ENCODE measurements at regions not wholly inside any gene's neighbourhood (a gene's known extent, or its start where the extent isn't known, plus 50 kb on each side); places are given as distances from the start of the nearest gene placed in this dataset.

GRCh38 chr7:81370822-81371221 is 399.0 kb downstream of the HGF start:
- no peak overlapping the region for H2BK15ac ChIP-seq (ENCODE audit: low read length)
- no peak overlapping the region for H2AK5ac ChIP-seq (ENCODE audit: low read depth, low read length)
- no peak overlapping the region for H2BK5ac ChIP-seq (ENCODE audit: low read length)
- WGBS, 2 donors (ENCODE audit: extremely low coverage in 2 of 2, insufficient read length in 2 of 2, insufficient replicate concordance in 1 of 2): no CpG with 5 or more reads among the region's 1 CpG
- H3K36me3 ChIP-seq (replicated peaks in 1 of 2; ENCODE audit: control insufficient read depth in 2 of 2, insufficient read depth in 2 of 2, low read length in 2 of 2): no peaks in the 10 kb centered on the region
- H2BK120ac ChIP-seq (ENCODE audit: low read depth, low read length): no peak overlapping the region
- no peak overlapping the region for H4K91ac ChIP-seq (ENCODE audit: low read depth, low read length, poor library complexity)
- H3K79me1 ChIP-seq (ENCODE audit: low read depth, low read length): no peaks in the 10 kb centered on the region
- no peak for DNase-seq (ENCODE audit: low spot score)
- H3K27ac ChIP-seq (replicated peaks; ENCODE audit: low read length): no peak overlapping the region
- H2BK12ac ChIP-seq (ENCODE audit: low read length): no peak overlapping the region
- no peak overlapping the region for H3K4me2 ChIP-seq (ENCODE audit: insufficient read depth, low read length, poor library complexity, severe bottlenecking)
- no peak overlapping the region for H2AFZ ChIP-seq (ENCODE audit: low read length)
- no peak overlapping the region for H3K4ac ChIP-seq (ENCODE audit: low read length)
- H3K4me3 ChIP-seq (ENCODE audit: low read length in 2 of 2): no peak overlapping the region
- no peaks in the 10 kb centered on the region for H3K9me3 ChIP-seq (replicated peaks in 1 of 2; ENCODE audit: control insufficient read depth in 2 of 2, insufficient read depth in 1 of 2, low read depth in 1 of 2, low read length in 2 of 2)
- H4K8ac ChIP-seq (ENCODE audit: low read depth, low read length): no peak overlapping the region
- H3K9ac ChIP-seq (ENCODE audit: low read depth, low read length, poor library complexity): no peak overlapping the region
- H3K4me1 ChIP-seq (ENCODE audit: control insufficient read depth in 2 of 2, insufficient read depth in 1 of 2, low read depth in 1 of 2, low read length in 2 of 2): no peaks in the 10 kb centered on the region
- H3K18ac ChIP-seq (ENCODE audit: low read length): no peak overlapping the region
- no peak overlapping the region for H3K14ac ChIP-seq (ENCODE audit: low read length)
- no peaks in the 10 kb centered on the region for H3K27me3 ChIP-seq (ENCODE audit: control insufficient read depth in 3 of 3, insufficient read depth in 3 of 3, low read depth in 1 of 3, low read length in 3 of 3)
- no peak overlapping the region for H3K23ac ChIP-seq (ENCODE audit: low read depth, low read length, poor library complexity)

GRCh38 chr7:81367326-81367931 is 402.4 kb downstream of the HGF start:
- no peak overlapping the region for H2AFZ ChIP-seq (ENCODE audit: low read length)
- no CpG with 5 or more reads among the region's 3 CpGs for WGBS, 2 donors (ENCODE audit: extremely low coverage in 2 of 2, insufficient read length in 2 of 2, insufficient replicate concordance in 1 of 2)

DNA sequence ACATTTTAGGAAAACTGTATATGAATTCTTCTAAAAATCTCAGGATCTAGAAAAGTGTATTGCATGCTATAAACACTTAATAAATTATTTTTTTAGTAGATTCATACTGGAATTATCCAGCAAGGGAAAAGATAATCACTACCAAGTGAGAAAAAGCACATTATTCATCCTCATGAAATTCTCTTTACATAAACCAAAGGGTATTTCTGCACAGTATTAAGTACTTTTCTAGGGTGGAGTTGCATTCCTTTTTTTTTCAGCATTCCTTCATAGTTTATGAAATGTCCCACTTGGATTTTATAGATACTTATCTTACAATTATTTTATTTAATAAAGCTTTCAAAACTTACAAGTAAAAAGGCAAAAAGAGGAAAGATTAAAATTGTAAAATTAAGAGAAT is 403.3 kb downstream of the HGF start:
- Histone ChIP-seq H2AFZ (ENCODE audit: low read length) (no peak overlapping the region), H2BK5ac (ENCODE audit: low read length) (no peak overlapping the region), H3K9me3 (replicated peaks in 1 of 2; ENCODE audit: control insufficient read depth in 2 of 2, insufficient read depth in 1 of 2, low read depth in 1 of 2, low read length in 2 of 2) (no peaks in the 10 kb centered on the region), H3K79me1 (ENCODE audit: low read depth, low read length) (no peaks in the 10 kb centered on the region), H2BK15ac (ENCODE audit: low read length) (no peak overlapping the region), H2AK5ac (ENCODE audit: low read depth, low read length) (no peak overlapping the region), H2BK120ac (ENCODE audit: low read depth, low read length) (no peak overlapping the region), H3K36me3 (replicated peaks in 1 of 2; ENCODE audit: control insufficient read depth in 2 of 2, insufficient read depth in 2 of 2, low read length in 2 of 2) (no peaks in the 10 kb centered on the region), H3K27ac (replicated peaks; ENCODE audit: low read length) (no peak overlapping the region), H3K9ac (ENCODE audit: low read depth, low read length, poor library complexity) (no peak overlapping the region), H3K4me3 (ENCODE audit: low read length in 2 of 2) (no peak overlapping the region), H3K23ac (ENCODE audit: low read depth, low read length, poor library complexity) (no peak overlapping the region), H3K27me3 (ENCODE audit: control insufficient read depth in 3 of 3, insufficient read depth in 3 of 3, low read depth in 1 of 3, low read length in 3 of 3) (no peaks in the 10 kb centered on the region), H3K4me2 (ENCODE audit: insufficient read depth, low read length, poor library complexity, severe bottlenecking) (no peak overlapping the region), H3K18ac (ENCODE audit: low read length) (no peak overlapping the region), H3K14ac (ENCODE audit: low read length) (no peak overlapping the region), H3K4ac (ENCODE audit: low read length) (no peak overlapping the region), H4K91ac (ENCODE audit: low read depth, low read length, poor library complexity) (no peak overlapping the region), H2BK12ac (ENCODE audit: low read length) (no peak overlapping the region), H3K4me1 (ENCODE audit: control insufficient read depth in 2 of 2, insufficient read depth in 1 of 2, low read depth in 1 of 2, low read length in 2 of 2) (no peaks in the 10 kb centered on the region), H4K8ac (ENCODE audit: low read depth, low read length) (no peak overlapping the region)
- DNase-seq (ENCODE audit: low spot score): no peak

More at GRCh38 chr7:81367326-81367931, 402.4 kb downstream of the HGF start:
- Histone ChIP-seq H3K14ac (ENCODE audit: low read length) (no peak overlapping the region), H3K79me1 (ENCODE audit: low read depth, low read length) (no peaks in the 10 kb centered on the region), H3K18ac (ENCODE audit: low read length) (no peak overlapping the region), H3K23ac (ENCODE audit: low read depth, low read length, poor library complexity) (no peak overlapping the region), H2BK120ac (ENCODE audit: low read depth, low read length) (no peak overlapping the region), H3K4me3 (ENCODE audit: low read length in 2 of 2) (no peak overlapping the region), H3K27ac (replicated peaks; ENCODE audit: low read length) (no peak overlapping the region), H3K36me3 (replicated peaks in 1 of 2; ENCODE audit: control insufficient read depth in 2 of 2, insufficient read depth in 2 of 2, low read length in 2 of 2) (no peaks in the 10 kb centered on the region), H4K91ac (ENCODE audit: low read depth, low read length, poor library complexity) (no peak overlapping the region), H2BK5ac (ENCODE audit: low read length) (no peak overlapping the region), H3K9ac (ENCODE audit: low read depth, low read length, poor library complexity) (no peak overlapping the region), H2BK12ac (ENCODE audit: low read length) (no peak overlapping the region), H3K4ac (ENCODE audit: low read length) (no peak overlapping the region), H2AK5ac (ENCODE audit: low read depth, low read length) (no peak overlapping the region), H2BK15ac (ENCODE audit: low read length) (no peak overlapping the region), H4K8ac (ENCODE audit: low read depth, low read length) (no peak overlapping the region), H3K9me3 (replicated peaks in 1 of 2; ENCODE audit: control insufficient read depth in 2 of 2, insufficient read depth in 1 of 2, low read depth in 1 of 2, low read length in 2 of 2) (no peaks in the 10 kb centered on the region), H3K27me3 (ENCODE audit: control insufficient read depth in 3 of 3, insufficient read depth in 3 of 3, low read depth in 1 of 3, low read length in 3 of 3) (no peaks in the 10 kb centered on the region), H3K4me2 (ENCODE audit: insufficient read depth, low read length, poor library complexity, severe bottlenecking) (no peak overlapping the region), H3K4me1 (ENCODE audit: control insufficient read depth in 2 of 2, insufficient read depth in 1 of 2, low read depth in 1 of 2, low read length in 2 of 2) (no peaks in the 10 kb centered on the region)
- no peak for DNase-seq (ENCODE audit: low spot score)

GRCh38 chr7:81361769-81362312 is 408.0 kb downstream of the HGF start:
- H3K79me1 ChIP-seq (ENCODE audit: low read depth, low read length): no peaks in the 10 kb centered on the region
- no peaks in the 10 kb centered on the region for H3K36me3 ChIP-seq (replicated peaks in 1 of 2; ENCODE audit: control insufficient read depth in 2 of 2, insufficient read depth in 2 of 2, low read length in 2 of 2)
- no peak overlapping the region for H3K9ac ChIP-seq (ENCODE audit: low read depth, low read length, poor library complexity)
- H3K4me3 ChIP-seq (ENCODE audit: low read length in 2 of 2): no peak overlapping the region
- H2BK5ac ChIP-seq (ENCODE audit: low read length): no peak overlapping the region
- no peak overlapping the region for H2BK15ac ChIP-seq (ENCODE audit: low read length)
- no peaks in the 10 kb centered on the region for H3K27me3 ChIP-seq (ENCODE audit: control insufficient read depth in 3 of 3, insufficient read depth in 3 of 3, low read depth in 1 of 3, low read length in 3 of 3)
- H3K18ac ChIP-seq (ENCODE audit: low read length): no peak overlapping the region
- no peak overlapping the region for H3K23ac ChIP-seq (ENCODE audit: low read depth, low read length, poor library complexity)
- H4K91ac ChIP-seq (ENCODE audit: low read depth, low read length, poor library complexity): no peak overlapping the region
- no peaks in the 10 kb centered on the region for H3K4me1 ChIP-seq (ENCODE audit: control insufficient read depth in 2 of 2, insufficient read depth in 1 of 2, low read depth in 1 of 2, low read length in 2 of 2)
- DNase-seq (ENCODE audit: low spot score): no peak
- 100% methylated on average over 1 of the region's 2 CpGs; no CpG with 5 or more reads in 1 of the 2 donors for WGBS, 2 donors (ENCODE audit: extremely low coverage in 2 of 2, insufficient read length in 2 of 2, insufficient replicate concordance in 1 of 2)
- H3K14ac ChIP-seq (ENCODE audit: low read length): no peak overlapping the region
- H3K9me3 ChIP-seq (replicated peaks in 1 of 2; ENCODE audit: control insufficient read depth in 2 of 2, insufficient read depth in 1 of 2, low read depth in 1 of 2, low read length in 2 of 2): no peaks in the 10 kb centered on the region
- H2AFZ ChIP-seq (ENCODE audit: low read length): no peak overlapping the region
- H4K8ac ChIP-seq (ENCODE audit: low read depth, low read length): no peak overlapping the region
- H2BK120ac ChIP-seq (ENCODE audit: low read depth, low read length): no peak overlapping the region
- H2BK12ac ChIP-seq (ENCODE audit: low read length): no peak overlapping the region
- no peak overlapping the region for H3K27ac ChIP-seq (replicated peaks; ENCODE audit: low read length)
- H3K4ac ChIP-seq (ENCODE audit: low read length): no peak overlapping the region
- no peak overlapping the region for H2AK5ac ChIP-seq (ENCODE audit: low read depth, low read length)
- H3K4me2 ChIP-seq (ENCODE audit: insufficient read depth, low read length, poor library complexity, severe bottlenecking): no peak overlapping the region

All from neuronal stem cell (in vitro differentiated cells).